ENCODE measurements at regions not wholly inside any gene's neighbourhood (a gene's known extent, or its start where the extent isn't known, plus 50 kb on each side); places are given as distances from the start of the nearest gene placed in this dataset.
"Not testable (repeated sequence)": the region's sequence is repeated elsewhere in the genome, so short reads cannot be mapped to it uniquely, and the experiment has no call there.

- TF ChIP-seq CTCF, POLR2A (IDR thresholded peaks at IDR 0.05): not testable (repeated sequence)
These were observed 95.4 kb downstream of the MALL start for GRCh38 chr2:110020269-110020668.
